DND-41 (cell line): ENCODE measurements at regions not wholly inside any gene's neighbourhood (a gene's known extent, or its start where the extent isn't known, plus 50 kb on each side); places are given as distances from the start of the nearest gene placed in this dataset.

ENCODE experiments used
- ATAC-seq: fragments of 200-7000 bp; cut with Tn5 transposase; 3 replicates; pipeline ENCODE4 v1.9.1; 2021; ENCODE audit warnings: low read depth; ENCODE audit not compliant: insufficient read depth
- DNase-seq: peaks from one replicate; pipeline ENCODE4 v3.0.0-alpha.2; 2020
- H2AFZ ChIP-seq: 2 replicates; pipeline ENCODE4 v1.6.0; 2012; ENCODE audit warnings: low read depth, low read length
- H3K27ac ChIP-seq: 2 replicates; pipeline ENCODE4 v1.5.1; 2012; ENCODE audit warnings: low read length, inconsistent platforms
- H3K27me3 ChIP-seq: fragments of 200-600 bp; sonication (generic); 2 replicates; pipeline ENCODE4 v1.6.0; 2012; ENCODE audit warnings: low read length, mild to moderate bottlenecking, inconsistent platforms; ENCODE audit not compliant: insufficient read depth, poor library complexity
- H3K36me3 ChIP-seq: 2 replicates; pipeline ENCODE4 v1.5.1; 2012; ENCODE audit warnings: low read length, inconsistent platforms; ENCODE audit not compliant: insufficient read depth
- H3K4me1 ChIP-seq: 2 replicates; pipeline ENCODE4 v1.5.1; 2012; ENCODE audit warnings: mild to moderate bottlenecking, low read length; ENCODE audit not compliant: insufficient read depth
- H3K4me2 ChIP-seq: 2 replicates; pipeline ENCODE4 v1.6.0; 2012; ENCODE audit warnings: mild to moderate bottlenecking, moderate library complexity, low read length, inconsistent platforms; ENCODE audit not compliant: insufficient read depth
- H3K4me3 ChIP-seq, 2 experiments: fragments of 200-600 bp in 1 of 2; shearing (Covaris generic) in 1 of 2; 2 replicates each; pipeline ENCODE4 v1.5.1; 2012 to 2016; ENCODE audit warnings: inconsistent platforms in 2 of 2, low read length in 2 of 2, mild to moderate bottlenecking in 2 of 2, low read depth in 1 of 2, moderate library complexity in 1 of 2
- H3K79me2 ChIP-seq: 2 replicates; pipeline ENCODE4 v1.6.0; 2012; ENCODE audit warnings: low read length, inconsistent platforms; ENCODE audit not compliant: insufficient read depth
- H3K9ac ChIP-seq: 2 replicates; pipeline ENCODE4 v1.6.0; 2012; ENCODE audit warnings: low read depth, mild to moderate bottlenecking, inconsistent platforms, low read length, moderate library complexity
- H3K9me3 ChIP-seq: 2 replicates; pipeline ENCODE4 v1.5.1; 2012; ENCODE audit warnings: low read length, moderate library complexity, mild to moderate bottlenecking, inconsistent platforms; ENCODE audit not compliant: insufficient read depth, severe bottlenecking
- H4K20me1 ChIP-seq: 2 replicates; pipeline ENCODE4 v1.6.0; 2012; ENCODE audit warnings: low read length; ENCODE audit not compliant: insufficient read depth
- CTCF ChIP-seq: IDR thresholded peaks from 2 replicates; pipeline ENCODE4 v1.5.1; 2012; ENCODE audit warnings: borderline replicate concordance, low read length, moderate library complexity, mild to moderate bottlenecking; ENCODE audit not compliant: poor library complexity, severe bottlenecking; ENCODE audit errors: extremely low read depth
- EZH2 ChIP-seq: IDR thresholded peaks from 3 replicates; pipeline ENCODE4 v1.6.1; 2012; ENCODE audit warnings: borderline replicate concordance, low read depth, mild to moderate bottlenecking, moderate library complexity, low read length, inconsistent platforms; ENCODE audit not compliant: severe bottlenecking

- Histone ChIP-seq H2AFZ (no peak overlapping the region), H3K79me2 (no peaks in the 10 kb centered on the region), H3K27me3 (no peaks in the 10 kb centered on the region), H3K4me3 (no peak overlapping the region), H3K9ac (no peak overlapping the region), H3K4me1 (peaks cover 21% of the 10 kb centered on the region), H3K4me2 (no peak overlapping the region), H4K20me1 (no peaks in the 10 kb centered on the region), H3K27ac (peak overlapping the region; percentile 13; the same call in 1 of the 2 replicates), H3K36me3 (no peaks in the 10 kb centered on the region), H3K9me3 (no peaks in the 10 kb centered on the region)
- no peak for TF ChIP-seq CTCF
- TF ChIP-seq EZH2: no peak
- ATAC-seq (no peak), DNase-seq (no peak)
Measured at GRCh38 chr1:59085101-59085500, 211.8 kb upstream of the FGGY start.

- no peaks in the 10 kb centered on the region for H3K9me3 ChIP-seq
- ATAC-seq: no peak
- DNase-seq: no peak
- H3K4me1 ChIP-seq: peaks cover 12% of the 10 kb centered on the region
- no peaks in the 10 kb centered on the region for H3K36me3 ChIP-seq
- H2AFZ ChIP-seq: no peak overlapping the region
- no peak overlapping the region for H3K4me2 ChIP-seq
- no peaks in the 10 kb centered on the region for H4K20me1 ChIP-seq
- H3K4me3 ChIP-seq: no peak overlapping the region
- TF ChIP-seq EZH2: no peak
- no peak for TF ChIP-seq CTCF
- no peaks in the 10 kb centered on the region for H3K79me2 ChIP-seq
- H3K27ac ChIP-seq: no peak overlapping the region
- H3K9ac ChIP-seq: no peak overlapping the region
- H3K27me3 ChIP-seq: no peaks in the 10 kb centered on the region
Measured at GRCh38 chr1:59089036-59089798, 207.7 kb upstream of the FGGY start.

- Histone ChIP-seq H3K36me3 (no peaks in the 10 kb centered on the region), H3K4me2 (no peak overlapping the region), H3K4me1 (peaks cover 5% of the 10 kb centered on the region; the same call in 1 of the 2 replicates), H3K27ac (no peak overlapping the region), H3K4me3 (no peak overlapping the region), H2AFZ (no peak overlapping the region), H4K20me1 (no peaks in the 10 kb centered on the region), H3K27me3 (no peaks in the 10 kb centered on the region), H3K79me2 (no peaks in the 10 kb centered on the region), H3K9me3 (no peaks in the 10 kb centered on the region), H3K9ac (no peak overlapping the region)
- DNase-seq (no peak), ATAC-seq (no peak)
- TF ChIP-seq EZH2 (no peak), CTCF (no peak)
Measured at GRCh38 chr1:59089922-59090457, 206.9 kb upstream of the FGGY start.
